ENCODE measurements at regions not wholly inside any gene's neighbourhood (a gene's known extent, or its start where the extent isn't known, plus 50 kb on each side); places are given as distances from the start of the nearest gene placed in this dataset.

DNA sequence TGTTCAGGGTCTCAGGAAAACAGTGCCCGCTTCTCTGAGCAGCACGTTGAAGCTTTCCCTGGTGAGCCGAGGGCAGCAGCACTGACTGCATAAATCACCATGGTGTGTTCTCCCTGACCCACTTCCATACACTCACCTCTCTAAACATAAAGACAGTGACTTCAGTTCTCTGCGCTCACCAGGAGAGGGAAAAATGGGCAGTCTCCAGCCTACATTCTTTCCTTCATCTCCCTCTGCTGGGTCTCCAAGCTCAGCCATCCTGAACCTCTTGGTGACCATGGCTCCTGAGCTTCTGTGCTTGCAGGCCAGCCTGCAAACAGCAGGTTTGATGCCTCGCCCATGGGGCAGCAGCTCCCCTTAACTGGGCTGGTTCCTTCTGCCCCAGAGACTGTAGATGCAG is 236.6 kb upstream of the ZNF32 start:
- POLR2A ChIA-PET, result no interaction called here
- in situ Hi-C loops (cut with HindIII; ENCODE audit: low pct_unique_long_range_greater_than_20kb, low sequenced_read_pairs) (no loop called here), intact Hi-C loops (cut with micrococcal nuclease; ENCODE audit: unreplicated experiment) (no loop called here)
- TF ChIP-seq, protein P1, sequence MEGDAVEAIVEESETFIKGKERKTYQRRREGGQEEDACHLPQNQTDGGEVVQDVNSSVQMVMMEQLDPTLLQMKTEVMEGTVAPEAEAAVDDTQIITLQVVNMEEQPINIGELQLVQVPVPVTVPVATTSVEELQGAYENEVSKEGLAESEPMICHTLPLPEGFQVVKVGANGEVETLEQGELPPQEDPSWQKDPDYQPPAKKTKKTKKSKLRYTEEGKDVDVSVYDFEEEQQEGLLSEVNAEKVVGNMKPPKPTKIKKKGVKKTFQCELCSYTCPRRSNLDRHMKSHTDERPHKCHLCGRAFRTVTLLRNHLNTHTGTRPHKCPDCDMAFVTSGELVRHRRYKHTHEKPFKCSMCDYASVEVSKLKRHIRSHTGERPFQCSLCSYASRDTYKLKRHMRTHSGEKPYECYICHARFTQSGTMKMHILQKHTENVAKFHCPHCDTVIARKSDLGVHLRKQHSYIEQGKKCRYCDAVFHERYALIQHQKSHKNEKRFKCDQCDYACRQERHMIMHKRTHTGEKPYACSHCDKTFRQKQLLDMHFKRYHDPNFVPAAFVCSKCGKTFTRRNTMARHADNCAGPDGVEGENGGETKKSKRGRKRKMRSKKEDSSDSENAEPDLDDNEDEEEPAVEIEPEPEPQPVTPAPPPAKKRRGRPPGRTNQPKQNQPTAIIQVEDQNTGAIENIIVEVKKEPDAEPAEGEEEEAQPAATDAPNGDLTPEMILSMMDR (IDR thresholded peaks at IDR 0.05), result no peak
- TF ChIP-seq SIN3A (IDR thresholded peaks at IDR 0.05; ENCODE audit: borderline replicate concordance, insufficient read depth, low read depth, low read length), result no peak
- TF ChIP-seq, protein P2, sequence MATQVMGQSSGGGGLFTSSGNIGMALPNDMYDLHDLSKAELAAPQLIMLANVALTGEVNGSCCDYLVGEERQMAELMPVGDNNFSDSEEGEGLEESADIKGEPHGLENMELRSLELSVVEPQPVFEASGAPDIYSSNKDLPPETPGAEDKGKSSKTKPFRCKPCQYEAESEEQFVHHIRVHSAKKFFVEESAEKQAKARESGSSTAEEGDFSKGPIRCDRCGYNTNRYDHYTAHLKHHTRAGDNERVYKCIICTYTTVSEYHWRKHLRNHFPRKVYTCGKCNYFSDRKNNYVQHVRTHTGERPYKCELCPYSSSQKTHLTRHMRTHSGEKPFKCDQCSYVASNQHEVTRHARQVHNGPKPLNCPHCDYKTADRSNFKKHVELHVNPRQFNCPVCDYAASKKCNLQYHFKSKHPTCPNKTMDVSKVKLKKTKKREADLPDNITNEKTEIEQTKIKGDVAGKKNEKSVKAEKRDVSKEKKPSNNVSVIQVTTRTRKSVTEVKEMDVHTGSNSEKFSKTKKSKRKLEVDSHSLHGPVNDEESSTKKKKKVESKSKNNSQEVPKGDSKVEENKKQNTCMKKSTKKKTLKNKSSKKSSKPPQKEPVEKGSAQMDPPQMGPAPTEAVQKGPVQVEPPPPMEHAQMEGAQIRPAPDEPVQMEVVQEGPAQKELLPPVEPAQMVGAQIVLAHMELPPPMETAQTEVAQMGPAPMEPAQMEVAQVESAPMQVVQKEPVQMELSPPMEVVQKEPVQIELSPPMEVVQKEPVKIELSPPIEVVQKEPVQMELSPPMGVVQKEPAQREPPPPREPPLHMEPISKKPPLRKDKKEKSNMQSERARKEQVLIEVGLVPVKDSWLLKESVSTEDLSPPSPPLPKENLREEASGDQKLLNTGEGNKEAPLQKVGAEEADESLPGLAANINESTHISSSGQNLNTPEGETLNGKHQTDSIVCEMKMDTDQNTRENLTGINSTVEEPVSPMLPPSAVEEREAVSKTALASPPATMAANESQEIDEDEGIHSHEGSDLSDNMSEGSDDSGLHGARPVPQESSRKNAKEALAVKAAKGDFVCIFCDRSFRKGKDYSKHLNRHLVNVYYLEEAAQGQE (IDR thresholded peaks at IDR 0.05; ENCODE audit: insufficient read depth in 1 of 2, low read depth in 2 of 2, low read length in 1 of 2), result no peak
- no peak for TF ChIP-seq POLR2AphosphoS5 (IDR thresholded peaks at IDR 0.05; ENCODE audit: low read depth, low read length)
- TF ChIP-seq TCF7L2 (IDR thresholded peaks at IDR 0.05; ENCODE audit: low read depth, low read length), result no peak
- ATAC-seq (no peak), DNase-seq (ENCODE audit: low read depth, low spot score) (no peak)
- BruUV-seq (replicated peaks), result no TSS peak
- no peaks in the 10 kb centered on the region for H3K4me1 ChIP-seq (ENCODE audit: control insufficient read depth, insufficient read depth, low read length)
- H3K27me3 ChIP-seq (ENCODE audit: control insufficient read depth, insufficient read depth, low read length), result peaks cover 13% of the 10 kb centered on the region; the same call in 1 of the 2 replicates
- CTCF ChIA-PET, result interaction anchor here (1.0 kb wide), 1 partner anchor 501 kb away, joined by 3 read pairs; no protein-coding TSS in a partner anchor
- H3K9me3 ChIP-seq (ENCODE audit: control insufficient read depth, insufficient read depth, low read depth, low read length), result no peaks in the 10 kb centered on the region
- H3K27ac ChIP-seq (ENCODE audit: low read length), result no peak overlapping the region
- H3K36me3 ChIP-seq (ENCODE audit: control insufficient read depth, insufficient read depth, low read length), result no peaks in the 10 kb centered on the region
- no peak overlapping the region for H3K4me3 ChIP-seq (ENCODE audit: low read depth in 2 of 2, low read length in 2 of 2)

DNA sequence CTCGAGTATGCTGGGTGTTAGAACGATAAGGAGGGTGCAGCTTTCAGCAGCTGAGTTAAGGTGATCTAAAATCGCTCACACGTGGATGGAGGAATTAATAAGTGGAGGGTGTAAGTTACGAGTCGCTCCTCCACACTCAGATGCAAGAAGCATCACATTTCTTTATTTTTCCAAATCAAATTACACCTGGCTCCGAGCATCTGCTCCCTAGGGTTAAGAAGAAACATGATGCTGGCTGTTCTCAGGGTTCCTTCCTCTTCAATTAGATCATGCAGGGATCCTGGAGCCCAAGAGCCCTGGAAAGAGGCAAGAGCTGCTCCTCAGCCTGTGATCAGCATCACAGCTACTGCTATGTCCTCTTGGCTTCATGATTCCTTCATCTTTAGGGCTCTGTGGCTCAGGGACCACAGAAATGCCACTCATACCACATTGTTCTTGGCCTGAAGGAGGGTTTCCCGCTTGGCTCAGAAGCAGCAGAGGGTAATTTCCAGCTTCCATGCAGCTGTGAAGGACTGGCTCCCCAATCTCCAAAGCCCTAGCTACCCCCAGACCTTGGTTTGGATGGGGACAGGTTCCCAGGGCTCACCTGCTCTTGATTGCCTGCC is 235.9 kb upstream of the ZNF32 start:
- H3K27me3 ChIP-seq (ENCODE audit: control insufficient read depth, insufficient read depth, low read length), result peaks cover 10% of the 10 kb centered on the region; the same call in 1 of the 2 replicates
- BruUV-seq (replicated peaks), result no TSS peak
- intact Hi-C loops (cut with micrococcal nuclease; ENCODE audit: unreplicated experiment) (no loop called here), in situ Hi-C loops (cut with HindIII; ENCODE audit: low pct_unique_long_range_greater_than_20kb, low sequenced_read_pairs) (no loop called here)
- no peaks in the 10 kb centered on the region for H3K36me3 ChIP-seq (ENCODE audit: control insufficient read depth, insufficient read depth, low read length)
- POLR2A ChIA-PET, result no interaction called here
- CTCF ChIA-PET, result interaction anchor here (1.0 kb wide), 1 partner anchor 502 kb away, joined by 3 read pairs; no protein-coding TSS in a partner anchor
- no peak for DNase-seq (ENCODE audit: low read depth, low spot score)
- H3K27ac ChIP-seq (ENCODE audit: low read length), result no peak overlapping the region
- H3K4me3 ChIP-seq (ENCODE audit: low read depth in 2 of 2, low read length in 2 of 2), result no peak overlapping the region
- ATAC-seq, result no peak
- no peaks in the 10 kb centered on the region for H3K4me1 ChIP-seq (ENCODE audit: control insufficient read depth, insufficient read depth, low read length)
- H3K9me3 ChIP-seq (ENCODE audit: control insufficient read depth, insufficient read depth, low read depth, low read length), result no peaks in the 10 kb centered on the region
- TF ChIP-seq TCF7L2 (IDR thresholded peaks at IDR 0.05; ENCODE audit: low read depth, low read length), result no peak
- no peak for TF ChIP-seq SIN3A (IDR thresholded peaks at IDR 0.05; ENCODE audit: borderline replicate concordance, insufficient read depth, low read depth, low read length)
- no peak for TF ChIP-seq POLR2AphosphoS5 (IDR thresholded peaks at IDR 0.05; ENCODE audit: low read depth, low read length)
- TF ChIP-seq, protein P1 (IDR thresholded peaks at IDR 0.05), result no peak
- TF ChIP-seq, protein P2 (IDR thresholded peaks at IDR 0.05; ENCODE audit: insufficient read depth in 1 of 2, low read depth in 2 of 2, low read length in 1 of 2), result no peak
